LNCAP (cell line): ENCODE measurements at regions not wholly inside any gene's neighbourhood (a gene's known extent, or its start where the extent isn't known, plus 50 kb on each side); places are given as distances from the start of the nearest gene placed in this dataset.

Experiments used
- TF ChIP-seq, protein P1 (sequence below): fragments of 450-650 bp; IDR thresholded peaks from 2 replicates; pipeline ENCODE4 v1.5.1; 2017; ENCODE audit warnings: mild to moderate bottlenecking

DNA sequence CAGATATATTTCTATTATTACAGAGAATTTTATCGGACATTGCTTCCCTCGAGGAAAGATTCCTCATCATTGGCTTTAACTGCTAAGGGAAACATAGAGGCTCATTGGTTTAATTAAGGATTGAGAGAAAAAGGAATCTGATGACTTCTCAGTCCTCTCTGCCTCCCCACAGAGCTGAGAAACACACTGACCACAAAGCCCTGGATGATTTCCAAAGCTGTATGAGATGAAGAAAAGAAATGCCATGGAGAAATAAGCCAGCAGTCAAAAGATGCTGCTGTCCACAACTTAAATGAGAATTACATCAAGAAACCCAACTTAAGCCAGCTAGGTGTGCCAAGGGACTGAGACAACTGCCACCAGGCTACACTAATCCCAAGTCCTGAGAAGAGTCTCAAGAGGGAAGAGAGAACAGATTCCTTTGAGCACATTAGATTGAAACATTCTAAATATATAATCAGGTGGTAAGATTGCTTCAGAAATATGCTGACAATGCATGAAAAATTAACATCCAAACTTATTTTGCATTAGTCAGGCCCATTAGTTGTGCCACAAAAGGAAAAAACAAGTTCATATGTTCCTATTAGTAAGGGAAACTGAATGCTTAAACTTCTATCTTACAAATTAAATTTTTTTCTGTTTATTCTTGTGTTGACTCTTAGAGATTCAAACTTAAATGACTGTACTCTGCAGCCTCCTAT is 308.1 kb upstream of the CYRIA start:
- TF ChIP-seq, protein P1, sequence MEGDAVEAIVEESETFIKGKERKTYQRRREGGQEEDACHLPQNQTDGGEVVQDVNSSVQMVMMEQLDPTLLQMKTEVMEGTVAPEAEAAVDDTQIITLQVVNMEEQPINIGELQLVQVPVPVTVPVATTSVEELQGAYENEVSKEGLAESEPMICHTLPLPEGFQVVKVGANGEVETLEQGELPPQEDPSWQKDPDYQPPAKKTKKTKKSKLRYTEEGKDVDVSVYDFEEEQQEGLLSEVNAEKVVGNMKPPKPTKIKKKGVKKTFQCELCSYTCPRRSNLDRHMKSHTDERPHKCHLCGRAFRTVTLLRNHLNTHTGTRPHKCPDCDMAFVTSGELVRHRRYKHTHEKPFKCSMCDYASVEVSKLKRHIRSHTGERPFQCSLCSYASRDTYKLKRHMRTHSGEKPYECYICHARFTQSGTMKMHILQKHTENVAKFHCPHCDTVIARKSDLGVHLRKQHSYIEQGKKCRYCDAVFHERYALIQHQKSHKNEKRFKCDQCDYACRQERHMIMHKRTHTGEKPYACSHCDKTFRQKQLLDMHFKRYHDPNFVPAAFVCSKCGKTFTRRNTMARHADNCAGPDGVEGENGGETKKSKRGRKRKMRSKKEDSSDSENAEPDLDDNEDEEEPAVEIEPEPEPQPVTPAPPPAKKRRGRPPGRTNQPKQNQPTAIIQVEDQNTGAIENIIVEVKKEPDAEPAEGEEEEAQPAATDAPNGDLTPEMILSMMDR = no peak

- TF ChIP-seq, protein P1 = no peak
Measured at GRCh38 chr2:16972276-16972675, 306.6 kb upstream of the CYRIA start.

- TF ChIP-seq, protein P1 = no peak
Measured at GRCh38 chr2:16971722-16972234, 306.1 kb upstream of the CYRIA start.

DNA sequence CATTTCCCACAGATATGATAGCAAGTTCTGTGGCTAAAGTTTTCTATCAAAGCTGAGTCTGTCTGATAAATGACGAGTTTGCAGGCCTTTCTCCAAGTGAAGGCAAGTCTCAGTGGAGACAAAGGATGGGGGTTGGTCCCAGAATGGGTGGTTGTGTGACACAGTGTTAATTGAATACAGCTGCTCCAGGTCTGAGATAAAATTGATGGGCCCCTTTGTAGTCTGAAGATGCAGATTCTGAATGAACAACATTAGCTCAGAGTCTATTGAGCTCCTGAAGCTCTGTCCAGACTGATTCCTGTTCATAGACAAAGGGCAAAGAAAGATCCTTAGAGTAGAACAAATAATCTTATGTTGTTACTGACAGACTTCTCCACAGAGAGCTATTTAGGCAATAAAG is 296.9 kb upstream of the CYRIA start:
- TF ChIP-seq, protein P1 = no peak

DNA sequence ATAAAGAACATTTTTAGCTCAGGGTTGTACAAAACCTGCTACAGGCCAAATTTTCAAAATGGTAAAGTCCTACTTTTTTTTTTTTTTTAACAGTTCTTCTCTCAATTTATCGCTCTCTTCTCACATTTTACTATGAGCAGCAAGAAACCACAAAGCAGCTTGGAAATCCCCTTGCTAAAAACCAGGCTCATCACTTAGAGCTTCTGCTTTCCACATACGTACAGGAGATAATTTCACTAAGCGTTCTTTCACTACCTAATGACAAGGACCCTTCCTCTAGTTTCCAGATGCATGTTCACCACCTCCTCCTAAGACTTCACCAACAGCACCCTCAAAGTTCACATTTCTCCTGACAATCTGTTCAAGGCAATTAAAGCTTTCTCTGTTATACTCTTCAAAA is 294.9 kb upstream of the CYRIA start:
- TF ChIP-seq, protein P1 = no peak

DNA sequence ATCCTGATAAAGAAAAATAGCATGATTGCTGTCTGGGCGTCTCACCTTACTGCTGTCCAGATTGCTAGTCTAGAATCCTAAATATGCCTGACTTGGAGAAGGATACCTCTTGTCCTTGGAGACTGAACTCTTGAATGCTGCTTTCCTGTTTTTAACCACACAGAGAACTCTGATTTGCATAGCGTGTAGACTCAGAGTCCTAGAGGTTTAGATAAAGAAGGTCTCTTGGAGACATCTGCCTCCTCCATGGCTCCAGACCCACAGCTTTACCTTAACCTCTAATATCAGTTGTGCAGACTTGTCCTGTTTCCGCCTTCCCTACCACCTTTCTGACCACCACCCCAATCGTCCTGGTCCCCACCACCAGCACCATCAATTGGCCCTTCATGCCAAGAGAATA is 292.6 kb upstream of the CYRIA start:
- TF ChIP-seq, protein P1 = no peak

- TF ChIP-seq, protein P1 = no peak
Measured at GRCh38 chr2:16952805-16953204, 287.2 kb upstream of the CYRIA start.
